IMR-90 (cell line): ENCODE measurements at regions not wholly inside any gene's neighbourhood (a gene's known extent, or its start where the extent isn't known, plus 50 kb on each side); places are given as distances from the start of the nearest gene placed in this dataset.

Experiments used
- ATAC-seq: fragments of 200-7000 bp; cut with Tn5 transposase; 2 replicates; pipeline ENCODE4 v1.9.1; 2020; ENCODE audit warnings: low read depth, mild to moderate bottlenecking, moderate library complexity
- BruUV-seq: library from RNA; stranded (reverse); fragments of 400-500 nt; replicated peaks from 2 replicates; lab custom pipeline; 2021; lab: Mats Ljungman, UMichigan
- CTCF ChIA-PET: fragments of 300-600 bp; formaldehyde crosslinking; extraction: SDS; loops from one replicate; lab custom pipeline; 2021; ENCODE audit warnings: antibody characterized with exemption; lab: Yijun Ruan, JAX
- POLR2A ChIA-PET: fragments of 300-600 bp; sonication (Branson Sonifier 250); formaldehyde crosslinking; loops from one replicate; lab custom pipeline; 2022; ENCODE audit warnings: antibody characterized with exemption; ENCODE audit not compliant: unreplicated experiment; lab: Charles Lee
- DNase-seq: peaks from one replicate; pipeline ENCODE4 v3.0.0; 2013
- H2AFZ ChIP-seq: replicated peaks from 2 replicates; pipeline ENCODE3; 2013; ENCODE audit warnings: low read length, mild to moderate bottlenecking; ENCODE audit not compliant: poor library complexity
- H2AK5ac ChIP-seq: 2 replicates; pipeline ENCODE4 v1.6.1; 2013; ENCODE audit warnings: low read depth, low read length, inconsistent platforms
- H2AK9ac ChIP-seq: replicated peaks from 2 replicates; pipeline ENCODE3; 2013; ENCODE audit warnings: mild to moderate bottlenecking, low read depth, low read length, moderate library complexity; ENCODE audit not compliant: poor library complexity
- H2BK120ac ChIP-seq: 2 replicates; pipeline ENCODE4 v1.6.1; 2013; ENCODE audit warnings: low read depth, low read length, inconsistent platforms
- H2BK15ac ChIP-seq: 3 replicates; pipeline ENCODE4 v1.6.1; 2013; ENCODE audit warnings: low read depth, low read length, inconsistent platforms
- H2BK20ac ChIP-seq: 2 replicates; pipeline ENCODE4 v1.6.1; 2013; ENCODE audit warnings: low read depth, mild to moderate bottlenecking, inconsistent platforms, low read length, moderate library complexity
- H2BK5ac ChIP-seq: 2 replicates; pipeline ENCODE4 v1.6.1; 2013; ENCODE audit warnings: mild to moderate bottlenecking, low read depth, low read length, inconsistent platforms; ENCODE audit not compliant: poor library complexity, severe bottlenecking
- H3K14ac ChIP-seq: replicated peaks from 2 replicates; pipeline ENCODE4 v1.6.1; 2013; ENCODE audit warnings: low read depth, low read length, inconsistent platforms
- H3K18ac ChIP-seq: 2 replicates; pipeline ENCODE4 v1.6.1; 2013; ENCODE audit warnings: low read depth, low read length, control low read depth
- H3K23ac ChIP-seq: 2 replicates; pipeline ENCODE4 v1.6.1; 2013; ENCODE audit warnings: low read depth, low read length, inconsistent platforms
- H3K27ac ChIP-seq: 2 replicates; pipeline ENCODE4 v1.5.1; 2013; ENCODE audit warnings: mild to moderate bottlenecking, control low read depth, low read length; ENCODE audit not compliant: insufficient read depth
- H3K27me3 ChIP-seq: 2 replicates; pipeline ENCODE4 v1.6.1; 2013; ENCODE audit warnings: low read length; ENCODE audit not compliant: control insufficient read depth, insufficient read depth
- H3K36me3 ChIP-seq: 2 replicates; pipeline ENCODE4 v1.6.1; 2013; ENCODE audit warnings: low read length, mixed read lengths; ENCODE audit not compliant: control insufficient read depth, insufficient read depth
- H3K4ac ChIP-seq: 2 replicates; pipeline ENCODE4 v1.6.1; 2013; ENCODE audit warnings: low read depth, low read length, inconsistent platforms
- H3K4me1 ChIP-seq: 2 replicates; pipeline ENCODE4 v1.6.1; 2013; ENCODE audit warnings: low read length, mixed read lengths; ENCODE audit not compliant: control insufficient read depth, insufficient read depth
- H3K4me2 ChIP-seq: 2 replicates; pipeline ENCODE4 v1.6.1; 2013; ENCODE audit warnings: low read depth, mild to moderate bottlenecking, control low read depth, low read length, moderate library complexity
- H3K4me3 ChIP-seq: 2 replicates; pipeline ENCODE4 v1.5.1; 2013; ENCODE audit warnings: low read depth, mild to moderate bottlenecking, control low read depth, low read length, moderate library complexity; ENCODE audit not compliant: insufficient read depth
- H3K56ac ChIP-seq: 2 replicates; pipeline ENCODE4 v1.6.1; 2013; ENCODE audit warnings: low read length, inconsistent platforms; ENCODE audit not compliant: insufficient read depth; ENCODE audit errors: extremely low read depth
- H3K79me1 ChIP-seq, 2 experiments: 2 replicates each; pipeline ENCODE4 v1.6.1; 2013; ENCODE audit warnings: low read length in 2 of 2, inconsistent platforms in 1 of 2, low read depth in 1 of 2
- H3K9ac ChIP-seq: 2 replicates; pipeline ENCODE4 v1.6.1; 2013; ENCODE audit warnings: low read depth, low read length, control low read depth
- H3K9me1 ChIP-seq: 2 replicates; pipeline ENCODE4 v1.6.1; 2013; ENCODE audit warnings: low read length, inconsistent platforms; ENCODE audit not compliant: insufficient read depth
- H3K9me3 ChIP-seq: 2 replicates; pipeline ENCODE4 v1.6.1; 2013; ENCODE audit warnings: low read length; ENCODE audit not compliant: control insufficient read depth, insufficient read depth
- H4K20me1 ChIP-seq: 2 replicates; pipeline ENCODE4 v1.6.1; 2013; ENCODE audit warnings: low read length, inconsistent platforms; ENCODE audit not compliant: insufficient read depth
- H4K5ac ChIP-seq: 2 replicates; pipeline ENCODE4 v1.6.1; 2013; ENCODE audit warnings: mild to moderate bottlenecking, low read depth, low read length, control low read depth
- H4K8ac ChIP-seq, 2 experiments: 2 replicates each; pipeline ENCODE4 v1.6.1; 2013; ENCODE audit warnings: low read depth in 2 of 2, low read length in 2 of 2, control low read depth in 1 of 2, inconsistent platforms in 1 of 2
- H4K91ac ChIP-seq: 2 replicates; pipeline ENCODE4 v1.6.1; 2013; ENCODE audit warnings: low read depth, low read length, inconsistent platforms; ENCODE audit not compliant: insufficient read depth
- BHLHE40 ChIP-seq: fragments of 150-350 bp; IDR thresholded peaks from 2 replicates; pipeline ENCODE4 v1.6.1; 2016; ENCODE audit warnings: mild to moderate bottlenecking, low read depth, low read length
- MAZ ChIP-seq: IDR thresholded peaks from 2 replicates; pipeline ENCODE4 v1.6.1; 2012; ENCODE audit warnings: low read depth, mild to moderate bottlenecking, low read length, improper control_type of control experiment, moderate library complexity, borderline replicate concordance
- NFE2L2 ChIP-seq: fragments of 150-350 bp; IDR thresholded peaks from 2 replicates; pipeline ENCODE4 v1.6.1; 2016; ENCODE audit warnings: low read depth, mild to moderate bottlenecking, low read length
- RAD21 ChIP-seq: IDR thresholded peaks from 2 replicates; pipeline ENCODE4 v1.6.1; 2012; ENCODE audit warnings: low read length, improper control_type of control experiment
- RCOR1 ChIP-seq: IDR thresholded peaks from 2 replicates; pipeline ENCODE4 v1.6.1; 2012; ENCODE audit warnings: mild to moderate bottlenecking, low read length, improper control_type of control experiment; ENCODE audit not compliant: insufficient replicate concordance
- RFX5 ChIP-seq: IDR thresholded peaks from 2 replicates; pipeline ENCODE4 v1.8.0; 2012; ENCODE audit warnings: low read depth, mild to moderate bottlenecking, low read length, moderate library complexity
- SMC3 ChIP-seq: fragments of 150-350 bp; IDR thresholded peaks from 2 replicates; pipeline ENCODE4 v1.6.1; 2016; ENCODE audit warnings: low read depth, mild to moderate bottlenecking, antibody characterized with exemption, low read length, moderate library complexity
- WGBS, 2 experiments: methylation state at CpG; one replicate each; pipeline versions ENCODE4 v1.1.5 to v1.1.7; 2013; ENCODE audit warnings: missing lambda C conversion rate in 2 of 2; ENCODE audit not compliant: insufficient read length in 1 of 2; ENCODE audit errors: extremely low coverage in 2 of 2; 5-methylcytosine and 5-hydroxymethylcytosine counted together
- dilution Hi-C: fragments of 300-500 bp; cut with HindIII; formaldehyde crosslinking; loops from one replicate; pipeline ENCODE4 v1.14.3; 2018; ENCODE audit warnings: low sequenced_read_pairs; ENCODE audit not compliant: unreplicated experiment
- in situ Hi-C: fragments of 300-500 bp; cut with MboI; formaldehyde crosslinking; loops from 3 replicates; pipeline ENCODE4 v1.14.3; 2019; ENCODE audit warnings: low sequenced_read_pairs, inconsistent platforms, mixed read lengths
- intact Hi-C: fragments of 100-400 bp; cut with micrococcal nuclease; formaldehyde crosslinking; loops from 2 replicates; pipeline ENCODE4 v1.10.0; 2022
- TF ChIP-seq, protein P1 (sequence below): fragments of 150-350 bp; IDR thresholded peaks from 2 replicates; pipeline ENCODE4 v1.6.1; 2016; ENCODE audit warnings: low read depth, mild to moderate bottlenecking, low read length, moderate library complexity, borderline replicate concordance

DNA sequence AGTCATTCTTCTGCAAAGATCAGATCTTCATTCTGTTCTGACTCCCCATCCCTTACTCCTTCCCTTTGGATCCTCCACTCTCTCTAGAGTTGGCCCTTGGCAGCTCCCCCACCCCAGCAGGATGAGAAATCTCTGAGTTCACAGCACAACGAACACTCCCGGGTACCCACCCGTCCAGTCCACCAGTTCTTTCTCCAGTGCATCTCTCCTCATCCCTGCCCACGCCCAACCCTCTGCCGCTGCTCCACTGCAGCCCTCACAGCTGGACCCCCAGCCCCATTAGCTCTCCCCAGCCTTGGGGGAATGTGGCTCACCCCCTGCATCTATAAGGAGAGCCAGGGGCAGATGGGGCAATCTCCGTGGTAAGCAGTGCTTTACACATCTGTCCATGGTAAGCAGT is 125.7 kb downstream of the MATN1 start:
- no peak overlapping the region for H4K8ac ChIP-seq
- no peaks in the 10 kb centered on the region for H3K36me3 ChIP-seq
- H3K27ac ChIP-seq = no peak overlapping the region
- no peak overlapping the region for H2BK5ac ChIP-seq
- H3K9me1 ChIP-seq = no peaks in the 10 kb centered on the region
- no peaks in the 10 kb centered on the region for H3K27me3 ChIP-seq
- ChIA-PET CTCF (no interaction called here), POLR2A (no interaction called here)
- no peak overlapping the region for H3K23ac ChIP-seq
- no peak overlapping the region for H3K4me2 ChIP-seq
- in situ Hi-C loops = no loop called here
- no peak for DNase-seq
- H2AFZ ChIP-seq = no peak overlapping the region
- no peaks in the 10 kb centered on the region for H3K9me3 ChIP-seq
- no peak overlapping the region for H2BK120ac ChIP-seq
- H2AK5ac ChIP-seq = no peak overlapping the region
- TF ChIP-seq RFX5 = no peak
- no peak for TF ChIP-seq MAZ
- TF ChIP-seq RAD21 = no peak
- TF ChIP-seq SMC3 = no peak
- no peak for TF ChIP-seq NFE2L2
- no peak for TF ChIP-seq BHLHE40
- no peak for TF ChIP-seq RCOR1
- TF ChIP-seq, protein P1, sequence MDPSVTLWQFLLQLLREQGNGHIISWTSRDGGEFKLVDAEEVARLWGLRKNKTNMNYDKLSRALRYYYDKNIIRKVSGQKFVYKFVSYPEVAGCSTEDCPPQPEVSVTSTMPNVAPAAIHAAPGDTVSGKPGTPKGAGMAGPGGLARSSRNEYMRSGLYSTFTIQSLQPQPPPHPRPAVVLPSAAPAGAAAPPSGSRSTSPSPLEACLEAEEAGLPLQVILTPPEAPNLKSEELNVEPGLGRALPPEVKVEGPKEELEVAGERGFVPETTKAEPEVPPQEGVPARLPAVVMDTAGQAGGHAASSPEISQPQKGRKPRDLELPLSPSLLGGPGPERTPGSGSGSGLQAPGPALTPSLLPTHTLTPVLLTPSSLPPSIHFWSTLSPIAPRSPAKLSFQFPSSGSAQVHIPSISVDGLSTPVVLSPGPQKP = no peak
- no peak overlapping the region for H3K14ac ChIP-seq
- H3K9ac ChIP-seq = no peak overlapping the region
- H3K79me1 ChIP-seq = no peaks in the 10 kb centered on the region
- intact Hi-C loops = no loop called here
- no peaks in the 10 kb centered on the region for H4K20me1 ChIP-seq
- no peak overlapping the region for H4K91ac ChIP-seq
- ATAC-seq = no peak
- no peak overlapping the region for H2BK15ac ChIP-seq
- dilution Hi-C loops = no loop called here
- no peak overlapping the region for H2AK9ac ChIP-seq
- no peak overlapping the region for H3K56ac ChIP-seq
- no peak overlapping the region for H2BK20ac ChIP-seq
- H3K4ac ChIP-seq = no peak overlapping the region
- H3K4me1 ChIP-seq = no peaks in the 10 kb centered on the region
- H3K18ac ChIP-seq = no peak overlapping the region
- H3K4me3 ChIP-seq = no peak overlapping the region
- H4K5ac ChIP-seq = no peak overlapping the region
- no TSS peak for BruUV-seq
- WGBS, 2 experiments = 11% methylated on average over 1 of the region's 6 CpGs; no CpG with 5 or more reads in 1 of the 2 experiments
